HepG2 (cell line): ENCODE measurements at regions not wholly inside any gene's neighbourhood (a gene's known extent, or its start where the extent isn't known, plus 50 kb on each side); places are given as distances from the start of the nearest gene placed in this dataset.

Experiments used
- ATAC-seq: fragments of 200-7000 bp; cut with Tn5 transposase; 3 replicates; pipeline ENCODE4 v1.9.1; 2020; ENCODE audit warnings: mild to moderate bottlenecking, moderate library complexity
- BruUV-seq: library from RNA; stranded (reverse); fragments of 400-500 nt; replicated peaks from 2 replicates; lab custom pipeline; 2021; lab: Mats Ljungman, UMichigan
- CTCF ChIA-PET: fragments of 300-600 bp; formaldehyde crosslinking; extraction: SDS; loops from one replicate; lab custom pipeline; 2021; ENCODE audit warnings: low total read pairs, inconsistent platforms, low intra/inter-chr PET ratio; lab: Yijun Ruan, JAX
- POLR2A ChIA-PET: fragments of 350-600 bp; sonication (Branson Sonifier 250); formaldehyde crosslinking; loops from one replicate; lab custom pipeline; 2020; ENCODE audit warnings: antibody characterized with exemption, inconsistent platforms; lab: Yijun Ruan, JAX
- DNase-seq: peaks from one replicate; pipeline ENCODE4 v3.0.0-alpha.2; 2015; ENCODE audit warnings: low spot score
- FAIRE-seq: peaks from 3 replicates; lab custom pipeline; 2011; peaks lifted over from hg19 to GRCh38; lab: Jason Lieb, UNC
- H2AFZ ChIP-seq: one replicate; pipeline ENCODE4 v1.6.1; 2011; ENCODE audit warnings: low read length, inconsistent platforms
- H3K27ac ChIP-seq: fragments of 300-600 bp; 3 replicates; pipeline ENCODE4 v1.8.0; 2011; ENCODE audit warnings: mixed run types, mild to moderate bottlenecking, mixed read lengths, low read length, inconsistent platforms; ENCODE audit not compliant: insufficient read depth; ENCODE audit errors: extremely low read length
- H3K27me3 ChIP-seq, 2 experiments: fragments of 200-600 bp in 1 of 2; 2 replicates in 1 of 2; 3 replicates in 1 of 2; pipeline versions ENCODE4 v1.6.0 to v1.8.0; 2011; ENCODE audit warnings: low read length in 2 of 2, mild to moderate bottlenecking in 2 of 2, moderate library complexity in 2 of 2, inconsistent platforms in 1 of 2; ENCODE audit not compliant: insufficient read depth in 2 of 2, control insufficient read depth in 1 of 2
- H3K36me3 ChIP-seq, 2 experiments: fragments of 200-600 bp in 1 of 2; replicated peaks in 1 of 2; 2 replicates in 1 of 2; 3 replicates in 1 of 2; pipeline versions ENCODE4 v1.5.1 to v1.8.0; 2011; ENCODE audit warnings: low read length in 2 of 2, inconsistent platforms in 1 of 2; ENCODE audit not compliant: insufficient read depth in 2 of 2, control insufficient read depth in 1 of 2
- H3K4me1 ChIP-seq: 2 replicates; pipeline ENCODE4 v1.5.1; 2012; ENCODE audit warnings: low read length, inconsistent platforms; ENCODE audit not compliant: insufficient read depth
- H3K4me2 ChIP-seq: 2 replicates; pipeline ENCODE4 v1.6.0; 2011; ENCODE audit warnings: low read depth, low read length, inconsistent platforms
- H3K4me3 ChIP-seq, 3 experiments: fragments of 200-600 bp in 1 of 3; sonication (generic), shearing (Covaris generic) in 1 of 3; replicated peaks in 1 of 3; 2 replicates each; pipeline ENCODE4 v1.5.1; 2011 to 2016; ENCODE audit warnings: low read length in 3 of 3, inconsistent platforms in 2 of 3, low read depth in 2 of 3, mild to moderate bottlenecking in 2 of 3, control low read depth in 1 of 3, mixed read lengths in 1 of 3; ENCODE audit not compliant: insufficient read depth in 1 of 3
- H3K79me2 ChIP-seq: one replicate; pipeline ENCODE4 v1.6.1; 2011; ENCODE audit warnings: low read length, inconsistent platforms; ENCODE audit not compliant: insufficient read depth
- H3K9ac ChIP-seq: 2 replicates; pipeline ENCODE4 v1.6.0; 2011; ENCODE audit warnings: mild to moderate bottlenecking, low read depth, low read length, inconsistent platforms; ENCODE audit not compliant: insufficient read depth
- H3K9me3 ChIP-seq: 2 replicates; pipeline ENCODE4 v1.5.1; 2012; ENCODE audit warnings: mild to moderate bottlenecking, low read length
- H4K20me1 ChIP-seq: 2 replicates; pipeline ENCODE4 v1.6.0; 2011; ENCODE audit warnings: inconsistent platforms, mild to moderate bottlenecking, low read length, moderate library complexity; ENCODE audit not compliant: insufficient read depth
- ARID5B ChIP-seq: IDR thresholded peaks from 2 replicates; pipeline ENCODE4 v1.4.0; 2020; ENCODE audit warnings: mild to moderate bottlenecking, missing genetic modification reagents
- FOXA1 ChIP-seq, 2 experiments: fragments of 450-650 bp in 1 of 2; sonication (generic) in 1 of 2; formaldehyde crosslinking in 1 of 2; IDR thresholded peaks; 2 replicates each; pipeline versions ENCODE4 v1.4.0 to v1.6.1; 2016 to 2020; ENCODE audit warnings: missing genetic modification reagents in 1 of 2
- FOXA3 ChIP-seq: IDR thresholded peaks from 2 replicates; pipeline ENCODE4 v1.6.1; 2016; ENCODE audit warnings: missing genetic modification reagents, missing compliant biosample characterization
- GATAD2A ChIP-seq: IDR thresholded peaks from 2 replicates; pipeline ENCODE4 v1.6.1; 2016
- IKZF5 ChIP-seq: IDR thresholded peaks from 2 replicates; pipeline ENCODE4 v1.6.1; 2018; ENCODE audit warnings: missing genetic modification reagents, mild to moderate bottlenecking, missing compliant biosample characterization
- LRRFIP1 ChIP-seq: sonication (generic); formaldehyde crosslinking; conservative IDR thresholded peaks from 2 replicates; pipeline ENCODE4 v1.4.0; 2020; ENCODE audit warnings: missing genetic modification reagents
- RARA ChIP-seq: IDR thresholded peaks from 2 replicates; pipeline ENCODE4 v1.6.1; 2016; ENCODE audit warnings: missing genetic modification reagents, missing compliant biosample characterization
- RERE ChIP-seq: IDR thresholded peaks from 2 replicates; pipeline ENCODE4 v1.6.1; 2016; ENCODE audit warnings: low read depth, missing genetic modification reagents, missing compliant biosample characterization
- SP140L ChIP-seq: sonication (generic); formaldehyde crosslinking; IDR thresholded peaks from 2 replicates; pipeline ENCODE4 v1.4.0; 2020; ENCODE audit warnings: missing genetic modification reagents, borderline replicate concordance
- XRCC5 ChIP-seq: fragments of 200-400 bp; formaldehyde crosslinking; optimal IDR thresholded peaks from 2 replicates; pipeline ENCODE3; 2017; ENCODE audit warnings: mild to moderate bottlenecking, low read length
- ZNF317 ChIP-seq: sonication (generic); formaldehyde crosslinking; IDR thresholded peaks from 2 replicates; pipeline ENCODE4 v1.5.0; 2020; ENCODE audit warnings: mild to moderate bottlenecking, missing genetic modification reagents
- WGBS: methylation state at CpG from one replicate; pipeline ENCODE4 v1.1.6; 2017; ENCODE audit warnings: low lambda C conversion rate; 5-methylcytosine and 5-hydroxymethylcytosine counted together
- in situ Hi-C: cut with HindIII; loops from 2 replicates; pipeline ENCODE4 v1.10.0; 2017; ENCODE audit warnings: low pct_unique_long_range_greater_than_20kb; ENCODE audit not compliant: extremely low pct_ligation_motif_present
- intact Hi-C: fragments of 100-400 bp; cut with micrococcal nuclease; formaldehyde crosslinking; loops from one replicate; pipeline ENCODE4 v1.10.0; 2022; ENCODE audit not compliant: unreplicated experiment

GRCh38 chr22:20648306-20648903 lies 125.5 kb upstream of the SERPIND1 start:
- POLR2A ChIA-PET: interaction anchor here (0.6 kb wide), 1 partner anchor 25 kb away, joined by 3 read pairs; no protein-coding TSS in a partner anchor
- BruUV-seq: no TSS peak
- TF ChIP-seq RARA (CRISPR knock-in tag) (peak; percentile 81), FOXA1 (IDR thresholded peaks at IDR 0.05) (no peak), FOXA1 (CRISPR knock-in tag; IDR thresholded peaks at IDR 0.05) (0 out of 2 replicates have a peak, but pooled peaks have one; percentile 21), SP140L (CRISPR knock-in tag) (no peak), GATAD2A (CRISPR knock-in tag) (0 out of 2 replicates have a peak, but pooled peaks have one; percentile 20), IKZF5 (CRISPR knock-in tag) (no peak), XRCC5 (no peak), LRRFIP1 (CRISPR knock-in tag) (no peak), ZNF317 (peak; percentile 98), RERE (CRISPR knock-in tag) (no peak), FOXA3 (CRISPR knock-in tag) (peak; percentile 51; the same call in 1 of the 2 replicates), ARID5B (CRISPR knock-in tag) (0 out of 2 replicates have a peak, but pooled peaks have one; percentile 12)

More at GRCh38 chr22:20648306-20648903, 125.5 kb upstream of the SERPIND1 start:
- H4K20me1 ChIP-seq: no peaks in the 10 kb centered on the region
- no peak for ATAC-seq
- no peak overlapping the region for H3K4me3 ChIP-seq
- H3K79me2 ChIP-seq: no peaks in the 10 kb centered on the region
- intact Hi-C loops: no loop called here
- H3K27me3 ChIP-seq: peaks cover 3% of the 10 kb centered on the region in 2 experiments; a peak in 2 of 5 replicates
- no peaks in the 10 kb centered on the region for H3K36me3 ChIP-seq
- WGBS: 20% methylated on average over 2 of the region's 2 CpGs
- H3K9ac ChIP-seq: no peak overlapping the region
- H2AFZ ChIP-seq: no peak overlapping the region
- FAIRE-seq: no peak
- no peak overlapping the region for H3K27ac ChIP-seq
- no peak overlapping the region for H3K4me2 ChIP-seq
- in situ Hi-C loops: no loop called here
- no peaks in the 10 kb centered on the region for H3K9me3 ChIP-seq
- peaks cover 6% of the 10 kb centered on the region for H3K4me1 ChIP-seq
- DNase-seq: no peak
- CTCF ChIA-PET: no interaction called here
